WTC11 (cell line): ENCODE measurements at regions not wholly inside any gene's neighbourhood (a gene's known extent, or its start where the extent isn't known, plus 50 kb on each side); places are given as distances from the start of the nearest gene placed in this dataset.

ENCODE experiments used
- ATAC-seq: fragments of 200-7000 bp; cut with Tn5 transposase; 2 replicates; pipeline ENCODE4 v1.10.0; 2021; ENCODE audit warnings: mild to moderate bottlenecking, moderate library complexity
- CTCF ChIA-PET: fragments of 300-600 bp; sonication (Branson Sonifier 250); formaldehyde crosslinking; loops from one replicate; lab custom pipeline; 2021; ENCODE audit warnings: antibody characterized with exemption; lab: Charles Lee
- POLR2A ChIA-PET: fragments of 350-600 bp; sonication (Branson Sonifier 250); formaldehyde crosslinking; loops from one replicate; lab custom pipeline; 2021; ENCODE audit warnings: antibody characterized with exemption; lab: Charles Lee
- DNase-seq: peaks from one replicate; pipeline ENCODE4 v3.0.0; 2021; ENCODE audit warnings: low spot score
- H3K27ac Mint-ChIP-seq: 2 replicates; pipeline ENCODE4 v1.8.0; 2021; ENCODE audit warnings: mixed read lengths
- H3K27me3 Mint-ChIP-seq: 2 replicates; pipeline ENCODE4 v1.8.0; 2021; ENCODE audit warnings: low read depth, mild to moderate bottlenecking, moderate library complexity, mixed read lengths
- H3K36me3 Mint-ChIP-seq: 2 replicates; pipeline ENCODE4 v1.8.0; 2021; ENCODE audit warnings: mixed read lengths
- H3K4me1 Mint-ChIP-seq: 2 replicates; pipeline ENCODE4 v1.8.0; 2022; ENCODE audit warnings: mixed read lengths
- H3K4me3 Mint-ChIP-seq: 2 replicates; pipeline ENCODE4 v1.8.0; 2021; ENCODE audit warnings: mild to moderate bottlenecking, moderate library complexity, mixed read lengths
- H3K9me3 Mint-ChIP-seq: 2 replicates; pipeline ENCODE4 v1.8.0; 2021; ENCODE audit warnings: mixed read lengths
- ATF1 ChIP-seq: sonication (generic); formaldehyde crosslinking; IDR thresholded peaks from 2 replicates; pipeline ENCODE4 v1.8.1; 2023; ENCODE audit warnings: mild to moderate bottlenecking, moderate library complexity, missing genetic modification reagents
- ELF4 ChIP-seq: sonication (generic); formaldehyde crosslinking; IDR thresholded peaks from 2 replicates; pipeline ENCODE4 v1.8.1; 2022; ENCODE audit warnings: low read depth, mild to moderate bottlenecking, moderate library complexity, missing genetic modification reagents
- FOXJ3 ChIP-seq: sonication (generic); formaldehyde crosslinking; IDR thresholded peaks from 2 replicates; pipeline ENCODE4 v1.9.0; 2021; ENCODE audit warnings: missing genetic modification reagents, mild to moderate bottlenecking, borderline replicate concordance
- FOXK1 ChIP-seq: sonication (generic); formaldehyde crosslinking; IDR thresholded peaks from 2 replicates; pipeline ENCODE4 v1.8.0; 2022; ENCODE audit warnings: mild to moderate bottlenecking, moderate library complexity, missing genetic modification reagents
- IRF1 ChIP-seq: sonication (generic); formaldehyde crosslinking; IDR thresholded peaks from 2 replicates; pipeline ENCODE4 v1.8.0; 2023; ENCODE audit warnings: missing genetic modification reagents
- RELA ChIP-seq: sonication (generic); formaldehyde crosslinking; IDR thresholded peaks from 2 replicates; pipeline ENCODE4 v1.8.1; 2022; ENCODE audit warnings: missing genetic modification reagents, mild to moderate bottlenecking, borderline replicate concordance
- SMAD4 ChIP-seq: sonication (generic); formaldehyde crosslinking; IDR thresholded peaks from 2 replicates; pipeline ENCODE4 v1.8.0; 2022; ENCODE audit warnings: mild to moderate bottlenecking, missing genetic modification reagents
- TEAD1 ChIP-seq: sonication (generic); formaldehyde crosslinking; IDR thresholded peaks from 2 replicates; pipeline ENCODE4 v1.8.0; 2022; ENCODE audit warnings: mild to moderate bottlenecking, missing genetic modification reagents
- ZNF232 ChIP-seq: sonication (generic); formaldehyde crosslinking; IDR thresholded peaks from 2 replicates; pipeline ENCODE4 v1.8.0; 2022; ENCODE audit warnings: mild to moderate bottlenecking, missing genetic modification reagents
- ZNF317 ChIP-seq: sonication (generic); formaldehyde crosslinking; IDR thresholded peaks from 2 replicates; pipeline ENCODE4 v1.8.1; 2023; ENCODE audit warnings: low read depth, mild to moderate bottlenecking, moderate library complexity, missing genetic modification reagents, borderline replicate concordance
- ZNF416 ChIP-seq: fragments of 250-450 bp; sonication (Bioruptor Pico); IDR thresholded peaks from 2 replicates; pipeline ENCODE4 v1.9.0; 2021; ENCODE audit warnings: mild to moderate bottlenecking, inconsistent platforms
- ZNF423 ChIP-seq: fragments of 250-450 bp; sonication (Bioruptor Pico); IDR thresholded peaks from 2 replicates; pipeline ENCODE4 v2.1.2; 2022; ENCODE audit warnings: mild to moderate bottlenecking, moderate library complexity
- ZSCAN18 ChIP-seq: fragments of 250-450 bp; sonication (Bioruptor Pico); IDR thresholded peaks from 2 replicates; pipeline ENCODE4 v2.1.2; 2022; ENCODE audit warnings: mild to moderate bottlenecking, moderate library complexity
- TF ChIP-seq, protein P1 (sequence below): fragments of 200-600 bp; IDR thresholded peaks from 2 replicates; pipeline ENCODE4 v1.8.0; 2022; ENCODE audit warnings: antibody characterized with exemption
- TF ChIP-seq, protein P2 (sequence below): sonication (generic); formaldehyde crosslinking; conservative IDR thresholded peaks from 2 replicates; pipeline ENCODE4 v1.8.1; 2023; ENCODE audit warnings: mild to moderate bottlenecking, low read depth, missing genetic modification reagents, moderate library complexity

GRCh38 chr2:122166820-122167219, 411.4 kb downstream of the TSN start:
- TF ChIP-seq FOXK1: no peak
- TF ChIP-seq, all 79 proteins: peak for 0
- Mint-ChIP-seq H3K27me3 (no peaks in the 10 kb centered on the region), H3K4me1 (no peaks in the 10 kb centered on the region), H3K36me3 (no peaks in the 10 kb centered on the region), H3K9me3 (no peaks in the 10 kb centered on the region), H3K27ac (no peak overlapping the region), H3K4me3 (no peak overlapping the region)
- ChIA-PET POLR2A (interaction anchor here (0.5 kb wide), 1 partner anchor 135 kb away, joined by 3 read pairs; no protein-coding TSS in a partner anchor), CTCF (no interaction called here)
- DNase-seq (no peak), ATAC-seq (no peak)

GRCh38 chr2:122167515-122167914, 412.1 kb downstream of the TSN start:
- CTCF ChIA-PET: interaction anchor here (1.7 kb wide), 1 partner anchor 24 kb away, joined by 5 read pairs; no protein-coding TSS in a partner anchor
- DNase-seq: no peak
- TF ChIP-seq FOXJ3 (CRISPR knock-in tag): no peak
- TF ChIP-seq ZSCAN18 (CRISPR knock-in tag): no peak
- no peak for TF ChIP-seq SMAD4

GRCh38 chr2:122168799-122169198, 413.3 kb downstream of the TSN start:
- peak; percentile 52 for DNase-seq
- H3K9me3 Mint-ChIP-seq: no peaks in the 10 kb centered on the region
- H3K4me1 Mint-ChIP-seq: no peaks in the 10 kb centered on the region
- CTCF ChIA-PET: interaction anchor here (0.8 to 1.7 kb wide), 13 partner anchors 12 to 365 kb away, joined by 3 to 11 read pairs (median 3); no protein-coding TSS in a partner anchor
- H3K4me3 Mint-ChIP-seq: no peak overlapping the region
- no peak overlapping the region for H3K27ac Mint-ChIP-seq
- no peaks in the 10 kb centered on the region for H3K36me3 Mint-ChIP-seq
- no peak for TF ChIP-seq ZNF416 (CRISPR knock-in tag)
- TF ChIP-seq, protein P1, sequence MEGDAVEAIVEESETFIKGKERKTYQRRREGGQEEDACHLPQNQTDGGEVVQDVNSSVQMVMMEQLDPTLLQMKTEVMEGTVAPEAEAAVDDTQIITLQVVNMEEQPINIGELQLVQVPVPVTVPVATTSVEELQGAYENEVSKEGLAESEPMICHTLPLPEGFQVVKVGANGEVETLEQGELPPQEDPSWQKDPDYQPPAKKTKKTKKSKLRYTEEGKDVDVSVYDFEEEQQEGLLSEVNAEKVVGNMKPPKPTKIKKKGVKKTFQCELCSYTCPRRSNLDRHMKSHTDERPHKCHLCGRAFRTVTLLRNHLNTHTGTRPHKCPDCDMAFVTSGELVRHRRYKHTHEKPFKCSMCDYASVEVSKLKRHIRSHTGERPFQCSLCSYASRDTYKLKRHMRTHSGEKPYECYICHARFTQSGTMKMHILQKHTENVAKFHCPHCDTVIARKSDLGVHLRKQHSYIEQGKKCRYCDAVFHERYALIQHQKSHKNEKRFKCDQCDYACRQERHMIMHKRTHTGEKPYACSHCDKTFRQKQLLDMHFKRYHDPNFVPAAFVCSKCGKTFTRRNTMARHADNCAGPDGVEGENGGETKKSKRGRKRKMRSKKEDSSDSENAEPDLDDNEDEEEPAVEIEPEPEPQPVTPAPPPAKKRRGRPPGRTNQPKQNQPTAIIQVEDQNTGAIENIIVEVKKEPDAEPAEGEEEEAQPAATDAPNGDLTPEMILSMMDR: 0 out of 2 replicates have a peak, but pooled peaks have one; percentile 22
- H3K27me3 Mint-ChIP-seq: no peaks in the 10 kb centered on the region
- POLR2A ChIA-PET: no interaction called here
- ATAC-seq: peak; percentile 97

More at GRCh38 chr2:122167515-122167914, 412.1 kb downstream of the TSN start:
- Mint-ChIP-seq H3K9me3 (no peaks in the 10 kb centered on the region), H3K27ac (no peak overlapping the region), H3K36me3 (no peaks in the 10 kb centered on the region), H3K4me3 (no peak overlapping the region), H3K27me3 (no peaks in the 10 kb centered on the region), H3K4me1 (no peaks in the 10 kb centered on the region)
- POLR2A ChIA-PET: no interaction called here
- ATAC-seq: no peak

DNA sequence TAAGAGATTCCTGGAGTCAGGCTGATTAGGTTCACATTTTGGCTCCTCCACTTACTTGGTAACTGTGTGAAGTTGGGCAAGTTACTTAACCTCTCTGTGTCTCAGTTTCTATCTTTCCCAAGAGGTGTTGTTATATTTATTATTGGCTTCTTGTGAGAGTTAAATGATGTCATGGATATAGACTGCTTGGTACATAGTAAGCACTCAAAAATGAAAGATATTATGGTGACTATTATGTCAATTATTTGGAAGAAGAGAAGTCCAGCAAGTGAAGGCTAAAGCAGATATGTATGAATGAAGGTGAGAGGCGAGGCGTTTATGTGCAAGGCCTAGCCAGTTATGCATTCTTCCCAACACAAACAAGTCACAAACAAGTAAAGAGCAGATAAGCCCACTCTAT, 417.4 kb downstream of the TSN start:
- H3K36me3 Mint-ChIP-seq: no peaks in the 10 kb centered on the region
- H3K4me1 Mint-ChIP-seq: no peaks in the 10 kb centered on the region
- H3K27ac Mint-ChIP-seq: no peak overlapping the region
- ChIA-PET POLR2A (no interaction called here), CTCF (no interaction called here)
- DNase-seq (no peak), ATAC-seq (no peak)
- no peak overlapping the region for H3K4me3 Mint-ChIP-seq
- H3K27me3 Mint-ChIP-seq: no peaks in the 10 kb centered on the region
- H3K9me3 Mint-ChIP-seq: no peaks in the 10 kb centered on the region
- TF ChIP-seq ZNF317 (CRISPR knock-in tag): no peak
- TF ChIP-seq, protein P2, sequence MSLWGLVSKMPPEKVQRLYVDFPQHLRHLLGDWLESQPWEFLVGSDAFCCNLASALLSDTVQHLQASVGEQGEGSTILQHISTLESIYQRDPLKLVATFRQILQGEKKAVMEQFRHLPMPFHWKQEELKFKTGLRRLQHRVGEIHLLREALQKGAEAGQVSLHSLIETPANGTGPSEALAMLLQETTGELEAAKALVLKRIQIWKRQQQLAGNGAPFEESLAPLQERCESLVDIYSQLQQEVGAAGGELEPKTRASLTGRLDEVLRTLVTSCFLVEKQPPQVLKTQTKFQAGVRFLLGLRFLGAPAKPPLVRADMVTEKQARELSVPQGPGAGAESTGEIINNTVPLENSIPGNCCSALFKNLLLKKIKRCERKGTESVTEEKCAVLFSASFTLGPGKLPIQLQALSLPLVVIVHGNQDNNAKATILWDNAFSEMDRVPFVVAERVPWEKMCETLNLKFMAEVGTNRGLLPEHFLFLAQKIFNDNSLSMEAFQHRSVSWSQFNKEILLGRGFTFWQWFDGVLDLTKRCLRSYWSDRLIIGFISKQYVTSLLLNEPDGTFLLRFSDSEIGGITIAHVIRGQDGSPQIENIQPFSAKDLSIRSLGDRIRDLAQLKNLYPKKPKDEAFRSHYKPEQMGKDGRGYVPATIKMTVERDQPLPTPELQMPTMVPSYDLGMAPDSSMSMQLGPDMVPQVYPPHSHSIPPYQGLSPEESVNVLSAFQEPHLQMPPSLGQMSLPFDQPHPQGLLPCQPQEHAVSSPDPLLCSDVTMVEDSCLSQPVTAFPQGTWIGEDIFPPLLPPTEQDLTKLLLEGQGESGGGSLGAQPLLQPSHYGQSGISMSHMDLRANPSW (CRISPR knock-in tag): no peak
- no peak for TF ChIP-seq RELA (CRISPR knock-in tag)
- no peak for TF ChIP-seq TEAD1 (CRISPR knock-in tag)
- no peak for TF ChIP-seq IRF1
- no peak for TF ChIP-seq ZNF232
- TF ChIP-seq ELF4 (CRISPR knock-in tag): no peak
- TF ChIP-seq ZNF423 (CRISPR knock-in tag): no peak
- no peak for TF ChIP-seq ATF1
- no peak for TF ChIP-seq FOXJ3 (CRISPR knock-in tag)
